SW 1271 (cell line): ENCODE measurements at regions not wholly inside any gene's neighbourhood (a gene's known extent, or its start where the extent isn't known, plus 50 kb on each side); places are given as distances from the start of the nearest gene placed in this dataset.
"Not testable (repeated sequence)": the region's sequence is repeated elsewhere in the genome, so short reads cannot be mapped to it uniquely, and the experiment has no call there.

Experiments
- DNase-seq, 2 experiments: peaks; one replicate each; lab custom pipeline; 2025; lab: John Stamatoyannopoulos, UW

GRCh38 chr16:65770752-65771151 is 595.7 kb upstream of the CDH5 start:
- no peak for DNase-seq

DNA sequence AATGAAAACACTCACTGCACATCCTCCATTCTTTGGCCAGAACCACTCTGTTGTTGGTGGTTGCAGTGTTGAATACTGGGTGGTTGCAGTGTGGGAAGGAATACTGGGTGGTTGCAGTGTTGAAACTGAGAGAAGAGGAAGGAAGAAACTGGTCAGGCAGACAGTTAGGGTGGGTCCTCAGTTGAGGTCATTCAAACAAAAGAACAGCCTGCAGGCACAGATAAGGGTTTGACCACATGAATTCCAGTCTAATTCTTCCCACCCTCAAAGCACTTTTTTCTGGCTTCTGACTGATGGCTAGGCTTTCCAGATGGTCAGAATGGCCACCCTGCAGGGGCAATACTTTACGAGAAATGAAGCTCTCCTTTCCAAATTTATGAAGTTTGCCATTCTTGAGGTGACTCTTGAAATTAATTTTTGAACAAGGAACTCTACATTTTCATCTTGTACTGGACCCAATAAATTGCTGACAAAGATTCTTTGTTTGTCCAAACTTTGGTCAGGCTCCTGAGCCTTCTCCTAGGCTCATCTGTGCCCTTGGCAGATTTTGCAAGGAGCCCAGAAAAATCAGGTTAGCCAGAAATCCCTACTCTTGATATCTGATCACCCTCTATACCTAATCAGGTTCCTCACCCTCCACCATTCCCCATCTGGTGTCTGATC is 596.6 kb upstream of the CDH5 start:
- DNase-seq, result no peak

DNA sequence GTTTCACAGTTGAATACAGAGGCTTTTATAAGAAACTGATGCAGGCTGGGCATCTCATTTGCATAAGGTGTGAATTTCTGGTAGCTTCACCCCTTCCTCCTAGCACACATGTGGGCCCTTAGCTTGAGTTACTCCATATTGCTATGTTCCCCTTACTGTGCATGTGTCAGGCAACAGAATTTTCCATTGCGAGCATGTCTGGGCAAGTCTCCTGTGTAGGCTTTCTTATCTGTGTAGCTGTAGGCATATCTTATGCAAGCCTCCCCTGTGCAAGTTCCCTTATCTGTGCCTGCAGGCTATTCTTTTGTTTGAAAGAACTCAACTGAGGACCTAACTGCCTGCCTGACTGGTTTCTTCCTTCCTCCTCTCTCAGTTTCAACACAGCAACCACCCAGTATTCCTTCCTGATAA is 597.4 kb upstream of the CDH5 start:
- DNase-seq, result no peak

GRCh38 chr16:65767125-65767524 is 599.4 kb upstream of the CDH5 start:
- no peak for DNase-seq

GRCh38 chr16:65763640-65764305 is 602.7 kb upstream of the CDH5 start:
- DNase-seq, result no peak

GRCh38 chr16:65760874-65761273 is 605.6 kb upstream of the CDH5 start:
- no peak for DNase-seq

GRCh38 chr16:65758620-65759019 is 607.9 kb upstream of the CDH5 start:
- DNase-seq, result no peak

DNA sequence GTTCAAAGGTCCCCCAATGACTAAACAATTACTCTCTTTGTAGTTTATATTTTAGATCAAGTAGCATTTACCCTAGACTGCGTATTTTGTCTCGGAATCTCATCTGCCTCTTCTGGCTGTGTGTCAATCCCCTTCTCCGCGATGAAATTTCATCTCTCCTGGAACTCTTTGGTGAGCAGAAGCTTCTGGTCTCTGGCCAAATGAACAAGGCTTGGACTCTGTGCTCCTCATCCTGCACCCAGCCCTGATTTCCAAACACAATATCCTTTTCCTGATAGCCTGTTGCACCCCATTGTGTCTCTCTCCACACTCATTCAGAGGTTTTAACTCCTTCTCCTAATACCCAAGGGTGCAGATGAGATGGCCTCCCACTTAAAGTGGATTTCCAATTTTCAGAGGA is 609.4 kb upstream of the CDH5 start:
- no peak for DNase-seq

GRCh38 chr16:65756163-65756562 is 610.3 kb upstream of the CDH5 start:
- DNase-seq, result no peak

GRCh38 chr16:65754820-65755691 is 611.4 kb upstream of the CDH5 start:
- DNase-seq, result no peak

GRCh38 chr16:65752522-65752844 is 614.0 kb upstream of the CDH5 start:
- DNase-seq, result no peak

DNA sequence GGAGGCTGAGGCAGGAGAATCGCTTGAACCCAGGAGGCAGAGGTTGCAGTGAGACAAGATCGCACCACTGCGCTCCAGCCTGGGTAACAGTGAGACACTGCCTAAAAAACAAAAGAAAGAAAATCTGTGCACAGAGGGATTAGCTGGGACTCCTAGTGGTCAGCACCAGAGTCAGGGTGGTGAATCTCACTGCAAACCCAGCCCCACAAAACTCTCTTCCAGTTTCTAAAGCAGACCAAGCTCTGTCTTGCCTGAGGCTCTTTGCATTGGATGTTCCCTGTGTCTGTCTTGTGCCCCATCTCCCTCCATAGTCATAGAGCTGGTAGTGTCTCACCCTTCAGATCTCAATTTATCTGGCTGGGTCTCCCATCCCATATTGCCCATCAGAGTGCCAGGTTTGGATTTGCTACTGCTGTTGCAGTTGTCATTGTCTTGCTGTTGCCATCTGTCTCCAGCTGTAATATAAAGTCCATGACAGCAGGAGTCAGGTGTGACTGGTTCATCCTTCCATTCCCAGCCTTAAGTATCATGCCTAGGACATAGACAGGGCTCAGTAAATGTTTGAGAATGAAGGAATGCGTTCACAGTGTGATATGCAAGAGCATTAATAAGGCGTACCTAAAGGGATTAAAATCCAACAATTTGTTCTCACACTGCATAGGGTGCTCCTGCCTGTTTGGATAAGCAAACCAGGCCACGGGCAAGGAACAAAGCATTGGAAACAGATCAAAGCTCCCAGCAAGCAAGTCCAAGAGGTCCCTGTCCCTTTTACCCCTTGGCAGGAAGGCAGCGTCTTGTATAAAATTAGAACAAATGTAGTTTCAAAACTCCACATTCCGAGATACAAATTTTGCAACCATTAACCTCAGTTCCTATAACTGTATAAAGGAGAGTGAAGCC is 614.6 kb upstream of the CDH5 start:
- no peak for DNase-seq

GRCh38 chr16:65749506-65749905 is 617.0 kb upstream of the CDH5 start:
- DNase-seq, result no peak

DNA sequence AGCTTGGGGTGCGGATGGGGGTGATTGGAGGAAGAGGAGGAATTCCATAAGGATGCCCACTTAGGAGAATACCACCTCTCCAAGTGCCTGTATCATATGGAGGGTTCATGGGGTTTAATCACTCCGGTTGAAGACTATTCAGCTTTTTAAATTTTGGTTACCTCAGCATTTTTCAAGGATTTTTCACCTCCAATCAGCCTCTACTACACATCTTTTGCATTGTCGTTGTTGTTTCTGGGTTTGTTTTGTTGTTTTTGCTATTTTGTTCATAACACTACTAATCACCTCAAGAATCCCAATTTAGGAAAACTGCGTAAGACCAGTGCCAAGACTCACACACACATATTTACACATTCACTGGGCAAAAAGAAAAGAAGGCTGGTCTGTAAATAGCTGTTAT is 619.5 kb upstream of the CDH5 start:
- DNase-seq, result no peak

DNA sequence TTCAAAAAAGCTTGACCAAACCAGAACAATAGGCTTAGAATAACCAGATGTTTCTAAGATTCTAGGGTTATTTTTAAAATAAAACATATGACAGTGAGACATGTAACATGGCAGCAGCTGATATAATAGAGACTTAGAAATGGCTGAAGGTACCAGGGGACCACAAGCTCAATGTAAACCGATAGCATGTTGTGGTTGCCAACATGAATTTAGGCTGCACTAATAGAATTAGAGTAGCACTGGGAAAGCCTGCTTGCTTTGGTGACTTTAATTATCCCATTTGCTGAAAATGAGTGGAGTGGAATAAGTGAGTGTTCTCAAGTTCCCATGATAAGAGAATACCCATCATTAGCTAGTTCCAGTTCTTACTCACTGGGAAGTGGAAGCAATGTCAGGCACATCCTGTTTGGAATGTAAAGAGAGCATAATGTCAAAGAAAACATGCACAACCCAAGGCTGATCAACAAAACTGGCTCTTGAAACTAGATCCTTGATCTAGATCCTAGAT is 621.2 kb upstream of the CDH5 start:
- no peak for DNase-seq

- no peak for DNase-seq
Observed at GRCh38 chr16:65744401-65744800, 622.1 kb upstream of the CDH5 start.

DNA sequence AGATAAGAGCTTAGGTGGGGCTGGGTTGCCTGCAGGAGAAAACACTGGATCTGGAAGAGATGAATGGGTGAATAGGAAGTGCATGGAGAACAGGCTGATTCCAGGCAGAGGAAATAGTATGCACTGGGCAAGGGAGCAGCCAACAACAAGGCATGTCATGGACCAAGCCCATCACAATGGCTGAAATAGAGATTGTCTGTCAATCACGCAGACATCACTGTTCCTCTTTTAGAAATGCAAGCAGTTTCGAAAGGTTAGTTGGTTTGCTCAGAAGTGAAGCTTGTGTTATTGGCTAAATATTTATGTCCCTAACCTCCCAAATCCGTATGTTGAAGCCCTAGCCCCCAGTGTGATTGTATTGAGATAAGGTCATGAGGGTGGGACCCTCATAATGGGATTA is 621.7 kb upstream of the CDH11 start:
- no peak for DNase-seq

DNA sequence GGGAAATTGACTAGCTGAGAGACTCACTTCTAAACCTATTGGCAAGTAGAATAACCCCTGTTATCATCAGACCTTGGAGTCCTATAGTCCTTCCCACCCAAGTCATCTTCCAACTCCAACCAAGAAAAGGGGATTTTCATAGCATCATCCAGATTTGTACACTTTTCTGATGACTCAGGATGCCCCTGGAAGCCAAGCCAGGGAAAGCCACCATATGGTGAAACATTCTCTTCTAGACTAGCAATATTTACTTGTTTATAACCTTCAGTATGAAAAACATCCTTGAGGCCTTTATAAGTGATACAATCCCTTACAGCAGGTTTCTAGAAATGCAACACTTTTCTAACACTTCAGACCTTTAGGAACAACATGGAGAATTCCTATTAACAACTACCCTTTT is 618.8 kb upstream of the CDH11 start:
- DNase-seq, result no peak

GRCh38 chr16:65739518-65739917 is 617.7 kb upstream of the CDH11 start:
- DNase-seq, result no peak

DNA sequence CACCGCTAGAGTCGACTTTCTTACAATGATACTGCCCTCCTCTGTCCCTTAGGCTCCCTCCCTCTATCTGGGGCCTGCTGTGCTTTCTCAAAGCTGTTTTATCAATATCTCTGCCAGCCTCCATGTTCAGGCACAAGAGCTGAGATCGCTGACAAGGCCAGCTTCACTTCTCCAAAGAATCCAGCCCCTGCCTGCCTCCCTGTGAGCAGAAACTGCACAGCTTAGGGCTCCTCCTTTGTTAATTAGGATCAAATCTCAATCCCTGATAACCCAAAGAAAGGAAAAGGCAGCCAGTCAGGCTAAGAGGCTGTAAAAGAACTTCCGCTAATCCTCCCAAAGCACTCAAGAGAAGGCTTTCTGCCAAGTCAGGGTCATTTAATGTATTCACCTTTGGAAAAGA is 616.0 kb upstream of the CDH11 start:
- DNase-seq, result no peak

DNA sequence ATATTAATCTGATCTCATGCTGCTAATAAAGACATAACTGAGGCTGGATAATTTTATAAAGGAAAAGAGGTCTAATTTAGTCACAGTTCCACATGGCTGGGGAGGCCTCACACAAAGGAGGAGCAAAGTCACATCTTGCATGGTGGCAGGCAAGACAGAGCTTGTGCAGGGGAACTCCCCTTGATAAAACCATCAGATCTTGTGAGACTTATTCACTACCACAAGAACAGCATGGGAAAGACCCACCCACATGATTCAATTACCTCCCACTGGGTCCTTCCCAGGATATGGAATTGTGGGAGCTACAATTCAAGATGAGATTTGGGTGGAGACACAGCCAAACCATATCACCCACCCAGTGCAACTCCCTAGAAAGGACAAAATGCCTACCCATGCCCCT is 613.8 kb upstream of the CDH11 start:
- not testable (repeated sequence) for DNase-seq

DNA sequence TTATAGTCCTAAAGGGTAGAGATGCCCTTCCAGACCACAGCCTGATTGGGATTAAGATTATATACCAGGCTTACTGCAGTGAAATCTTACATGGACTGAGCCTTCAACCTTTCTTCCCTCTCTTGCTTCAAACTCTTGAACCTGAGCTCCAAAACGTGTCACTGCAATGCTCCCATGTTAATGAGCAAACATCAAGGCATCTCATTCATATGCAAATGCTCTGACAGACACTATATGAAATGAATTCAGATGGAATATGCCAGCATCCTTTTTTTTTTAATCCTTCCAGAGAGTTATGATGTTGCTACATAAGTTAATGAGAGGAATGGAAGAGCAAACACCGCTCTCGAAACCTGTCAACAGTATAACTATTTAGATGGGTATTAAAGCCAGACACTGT is 611.9 kb upstream of the CDH11 start:
- no peak for DNase-seq
